ENCODE measurements at regions not wholly inside any gene's neighbourhood (a gene's known extent, or its start where the extent isn't known, plus 50 kb on each side); places are given as distances from the start of the nearest gene placed in this dataset.

- Histone ChIP-seq H4K5ac (ENCODE audit: low read length) (no peak overlapping the region), H3K23ac (ENCODE audit: low read length) (no peak overlapping the region), H3K79me2 (ENCODE audit: control insufficient read depth, insufficient read depth, low read length) (no peaks in the 10 kb centered on the region), H3K27me3 (ENCODE audit: insufficient read depth, low read length, poor library complexity) (no peaks in the 10 kb centered on the region), H3K4me2 (ENCODE audit: low read length) (no peak overlapping the region), H2BK120ac (ENCODE audit: low read depth, low read length) (no peak overlapping the region), H2BK5ac (ENCODE audit: low read length) (no peak overlapping the region), H2AK5ac (ENCODE audit: low read length) (no peak overlapping the region), H3K56ac (ENCODE audit: low read length) (no peak overlapping the region), H3K36me3 (ENCODE audit: control insufficient read depth, insufficient read depth, low read length) (no peaks in the 10 kb centered on the region), H3K4me1 (ENCODE audit: control insufficient read depth, low read depth, low read length) (no peaks in the 10 kb centered on the region), H3K18ac (ENCODE audit: low read length) (no peak overlapping the region), H3K4ac (ENCODE audit: low read depth, low read length) (no peak overlapping the region), H3K9ac (ENCODE audit: low read length) (no peak overlapping the region), H2BK15ac (replicated peaks; ENCODE audit: low read depth) (no peak overlapping the region), H4K8ac (ENCODE audit: low read depth, low read length) (no peak overlapping the region), H3K79me1 (ENCODE audit: low read length) (no peaks in the 10 kb centered on the region), H3K27ac (ENCODE audit: low read depth, low read length) (no peak overlapping the region), H3K4me3 (ENCODE audit: low read length) (no peak overlapping the region)
- no peak for DNase-seq
- no CpG with 5 or more reads among the region's 17 CpGs for WGBS (ENCODE audit: extremely low coverage, insufficient coverage, low lambda C conversion rate)
These were observed 68.5 kb upstream of the ADGRA1 start for GRCh38 chr10:133019191-133019590.

- H2AK5ac ChIP-seq (ENCODE audit: low read length): no peak overlapping the region
- no peak overlapping the region for H3K27ac ChIP-seq (ENCODE audit: low read depth, low read length)
- no peak overlapping the region for H3K9ac ChIP-seq (ENCODE audit: low read length)
- no peak overlapping the region for H3K4ac ChIP-seq (ENCODE audit: low read depth, low read length)
- H3K4me3 ChIP-seq (ENCODE audit: low read length): no peak overlapping the region
- H3K56ac ChIP-seq (ENCODE audit: low read length): no peak overlapping the region
- no peaks in the 10 kb centered on the region for H3K27me3 ChIP-seq (ENCODE audit: insufficient read depth, low read length, poor library complexity)
- no peak overlapping the region for H2BK5ac ChIP-seq (ENCODE audit: low read length)
- H3K4me1 ChIP-seq (ENCODE audit: control insufficient read depth, low read depth, low read length): no peaks in the 10 kb centered on the region
- H3K79me1 ChIP-seq (ENCODE audit: low read length): no peaks in the 10 kb centered on the region
- no peak overlapping the region for H4K5ac ChIP-seq (ENCODE audit: low read length)
- H3K4me2 ChIP-seq (ENCODE audit: low read length): no peak overlapping the region
- no peak for DNase-seq
- H3K36me3 ChIP-seq (ENCODE audit: control insufficient read depth, insufficient read depth, low read length): no peaks in the 10 kb centered on the region
- H2BK120ac ChIP-seq (ENCODE audit: low read depth, low read length): no peak overlapping the region
- no peak overlapping the region for H4K8ac ChIP-seq (ENCODE audit: low read depth, low read length)
- no CpG with 5 or more reads among the region's 24 CpGs for WGBS (ENCODE audit: extremely low coverage, insufficient coverage, low lambda C conversion rate)
- no peaks in the 10 kb centered on the region for H3K79me2 ChIP-seq (ENCODE audit: control insufficient read depth, insufficient read depth, low read length)
- no peak overlapping the region for H2BK15ac ChIP-seq (replicated peaks; ENCODE audit: low read depth)
- H3K18ac ChIP-seq (ENCODE audit: low read length): no peak overlapping the region
- H3K23ac ChIP-seq (ENCODE audit: low read length): no peak overlapping the region
These were observed 69.2 kb upstream of the ADGRA1 start for GRCh38 chr10:133018491-133018890.

GRCh38 chr10:133017203-133017601 lies 70.5 kb upstream of the ADGRA1 start:
- Histone ChIP-seq H3K79me2 (ENCODE audit: control insufficient read depth, insufficient read depth, low read length) (no peaks in the 10 kb centered on the region), H3K56ac (ENCODE audit: low read length) (no peak overlapping the region), H3K18ac (ENCODE audit: low read length) (no peak overlapping the region), H4K8ac (ENCODE audit: low read depth, low read length) (no peak overlapping the region), H3K27me3 (ENCODE audit: insufficient read depth, low read length, poor library complexity) (no peaks in the 10 kb centered on the region), H3K4me1 (ENCODE audit: control insufficient read depth, low read depth, low read length) (no peaks in the 10 kb centered on the region), H3K9ac (ENCODE audit: low read length) (no peak overlapping the region), H3K27ac (ENCODE audit: low read depth, low read length) (no peak overlapping the region), H3K79me1 (ENCODE audit: low read length) (no peaks in the 10 kb centered on the region), H2BK5ac (ENCODE audit: low read length) (no peak overlapping the region), H2BK15ac (replicated peaks; ENCODE audit: low read depth) (no peak overlapping the region), H2AK5ac (ENCODE audit: low read length) (no peak overlapping the region), H3K36me3 (ENCODE audit: control insufficient read depth, insufficient read depth, low read length) (no peaks in the 10 kb centered on the region), H3K4me3 (ENCODE audit: low read length) (no peak overlapping the region), H4K5ac (ENCODE audit: low read length) (no peak overlapping the region), H2BK120ac (ENCODE audit: low read depth, low read length) (no peak overlapping the region), H3K4me2 (ENCODE audit: low read length) (no peak overlapping the region), H3K4ac (ENCODE audit: low read depth, low read length) (no peak overlapping the region), H3K23ac (ENCODE audit: low read length) (no peak overlapping the region)
- no peak for DNase-seq
- WGBS (ENCODE audit: extremely low coverage, insufficient coverage, low lambda C conversion rate): no CpG with 5 or more reads among the region's 27 CpGs

- Histone ChIP-seq H3K4me2 (ENCODE audit: low read length) (no peak overlapping the region), H3K4ac (ENCODE audit: low read depth, low read length) (no peak overlapping the region), H3K36me3 (ENCODE audit: control insufficient read depth, insufficient read depth, low read length) (no peaks in the 10 kb centered on the region), H4K5ac (ENCODE audit: low read length) (no peak overlapping the region), H2BK5ac (ENCODE audit: low read length) (no peak overlapping the region), H3K4me3 (ENCODE audit: low read length) (no peak overlapping the region), H3K4me1 (ENCODE audit: control insufficient read depth, low read depth, low read length) (no peaks in the 10 kb centered on the region), H3K23ac (ENCODE audit: low read length) (no peak overlapping the region), H3K18ac (ENCODE audit: low read length) (no peak overlapping the region), H3K27ac (ENCODE audit: low read depth, low read length) (no peak overlapping the region), H3K27me3 (ENCODE audit: insufficient read depth, low read length, poor library complexity) (no peaks in the 10 kb centered on the region), H3K9ac (ENCODE audit: low read length) (no peak overlapping the region), H2AK5ac (ENCODE audit: low read length) (no peak overlapping the region), H3K56ac (ENCODE audit: low read length) (no peak overlapping the region), H3K79me2 (ENCODE audit: control insufficient read depth, insufficient read depth, low read length) (no peaks in the 10 kb centered on the region), H3K79me1 (ENCODE audit: low read length) (no peaks in the 10 kb centered on the region), H2BK120ac (ENCODE audit: low read depth, low read length) (no peak overlapping the region), H2BK15ac (replicated peaks; ENCODE audit: low read depth) (no peak overlapping the region), H4K8ac (ENCODE audit: low read depth, low read length) (no peak overlapping the region)
- DNase-seq: no peak
- no CpG with 5 or more reads among the region's 45 CpGs for WGBS (ENCODE audit: extremely low coverage, insufficient coverage, low lambda C conversion rate)
These were observed 71.1 kb upstream of the ADGRA1 start for GRCh38 chr10:133016493-133017202.

- H2BK15ac ChIP-seq (replicated peaks; ENCODE audit: low read depth): no peak overlapping the region
- no peak overlapping the region for H3K4me3 ChIP-seq (ENCODE audit: low read length)
- H3K56ac ChIP-seq (ENCODE audit: low read length): no peak overlapping the region
- no peak overlapping the region for H2BK5ac ChIP-seq (ENCODE audit: low read length)
- no peaks in the 10 kb centered on the region for H3K36me3 ChIP-seq (ENCODE audit: control insufficient read depth, insufficient read depth, low read length)
- H3K27ac ChIP-seq (ENCODE audit: low read depth, low read length): no peak overlapping the region
- H3K18ac ChIP-seq (ENCODE audit: low read length): no peak overlapping the region
- no peaks in the 10 kb centered on the region for H3K27me3 ChIP-seq (ENCODE audit: insufficient read depth, low read length, poor library complexity)
- no peaks in the 10 kb centered on the region for H3K79me2 ChIP-seq (ENCODE audit: control insufficient read depth, insufficient read depth, low read length)
- H3K4me2 ChIP-seq (ENCODE audit: low read length): no peak overlapping the region
- H2BK120ac ChIP-seq (ENCODE audit: low read depth, low read length): no peak overlapping the region
- WGBS (ENCODE audit: extremely low coverage, insufficient coverage, low lambda C conversion rate): no CpG with 5 or more reads among the region's 34 CpGs
- H3K4me1 ChIP-seq (ENCODE audit: control insufficient read depth, low read depth, low read length): no peaks in the 10 kb centered on the region
- H4K8ac ChIP-seq (ENCODE audit: low read depth, low read length): no peak overlapping the region
- H2AK5ac ChIP-seq (ENCODE audit: low read length): no peak overlapping the region
- no peak overlapping the region for H3K9ac ChIP-seq (ENCODE audit: low read length)
- H3K23ac ChIP-seq (ENCODE audit: low read length): no peak overlapping the region
- H3K79me1 ChIP-seq (ENCODE audit: low read length): no peaks in the 10 kb centered on the region
- no peak overlapping the region for H3K4ac ChIP-seq (ENCODE audit: low read depth, low read length)
- DNase-seq: no peak
- H4K5ac ChIP-seq (ENCODE audit: low read length): no peak overlapping the region
These were observed 71.8 kb upstream of the ADGRA1 start for GRCh38 chr10:133015816-133016462.

- WGBS (ENCODE audit: extremely low coverage, insufficient coverage, low lambda C conversion rate): no CpG with 5 or more reads among the region's 18 CpGs
- H3K4me3 ChIP-seq (ENCODE audit: low read length): no peak overlapping the region
- H3K4me2 ChIP-seq (ENCODE audit: low read length): no peak overlapping the region
- H4K5ac ChIP-seq (ENCODE audit: low read length): no peak overlapping the region
- no peak overlapping the region for H2BK120ac ChIP-seq (ENCODE audit: low read depth, low read length)
- no peak overlapping the region for H3K9ac ChIP-seq (ENCODE audit: low read length)
- no peaks in the 10 kb centered on the region for H3K4me1 ChIP-seq (ENCODE audit: control insufficient read depth, low read depth, low read length)
- no peak overlapping the region for H2BK15ac ChIP-seq (replicated peaks; ENCODE audit: low read depth)
- no peaks in the 10 kb centered on the region for H3K79me2 ChIP-seq (ENCODE audit: control insufficient read depth, insufficient read depth, low read length)
- no peak overlapping the region for H3K27ac ChIP-seq (ENCODE audit: low read depth, low read length)
- DNase-seq: no peak
- H3K23ac ChIP-seq (ENCODE audit: low read length): no peak overlapping the region
- no peaks in the 10 kb centered on the region for H3K27me3 ChIP-seq (ENCODE audit: insufficient read depth, low read length, poor library complexity)
- no peaks in the 10 kb centered on the region for H3K79me1 ChIP-seq (ENCODE audit: low read length)
- H3K36me3 ChIP-seq (ENCODE audit: control insufficient read depth, insufficient read depth, low read length): no peaks in the 10 kb centered on the region
- H4K8ac ChIP-seq (ENCODE audit: low read depth, low read length): no peak overlapping the region
- H3K56ac ChIP-seq (ENCODE audit: low read length): no peak overlapping the region
- H3K18ac ChIP-seq (ENCODE audit: low read length): no peak overlapping the region
- H2BK5ac ChIP-seq (ENCODE audit: low read length): no peak overlapping the region
- no peak overlapping the region for H2AK5ac ChIP-seq (ENCODE audit: low read length)
- no peak overlapping the region for H3K4ac ChIP-seq (ENCODE audit: low read depth, low read length)
These were observed 72.4 kb upstream of the ADGRA1 start for GRCh38 chr10:133015321-133015720.

Measured in mesendoderm (in vitro differentiated cells).